NB4 (cell line): ENCODE measurements at regions not wholly inside any gene's neighbourhood (a gene's known extent, or its start where the extent isn't known, plus 50 kb on each side); places are given as distances from the start of the nearest gene placed in this dataset.
"Not testable (repeated sequence)": the region's sequence is repeated elsewhere in the genome, so short reads cannot be mapped to it uniquely, and the experiment has no call there.

Experiments used
- MYC ChIP-seq: IDR thresholded peaks from 2 replicates; pipeline ENCODE4 v1.6.1; 2011; ENCODE audit warnings: low read depth, low read length
- POLR2A ChIP-seq: IDR thresholded peaks from 2 replicates; pipeline ENCODE4 v1.6.1; 2011; ENCODE audit warnings: mild to moderate bottlenecking; ENCODE audit not compliant: insufficient read length; ENCODE audit errors: extremely low read depth
- TF ChIP-seq, protein P1 (sequence below): IDR thresholded peaks from one replicate; pipeline ENCODE4 v1.5.1; 2012; ENCODE audit warnings: low read depth, low read length

- TF ChIP-seq, protein P1, sequence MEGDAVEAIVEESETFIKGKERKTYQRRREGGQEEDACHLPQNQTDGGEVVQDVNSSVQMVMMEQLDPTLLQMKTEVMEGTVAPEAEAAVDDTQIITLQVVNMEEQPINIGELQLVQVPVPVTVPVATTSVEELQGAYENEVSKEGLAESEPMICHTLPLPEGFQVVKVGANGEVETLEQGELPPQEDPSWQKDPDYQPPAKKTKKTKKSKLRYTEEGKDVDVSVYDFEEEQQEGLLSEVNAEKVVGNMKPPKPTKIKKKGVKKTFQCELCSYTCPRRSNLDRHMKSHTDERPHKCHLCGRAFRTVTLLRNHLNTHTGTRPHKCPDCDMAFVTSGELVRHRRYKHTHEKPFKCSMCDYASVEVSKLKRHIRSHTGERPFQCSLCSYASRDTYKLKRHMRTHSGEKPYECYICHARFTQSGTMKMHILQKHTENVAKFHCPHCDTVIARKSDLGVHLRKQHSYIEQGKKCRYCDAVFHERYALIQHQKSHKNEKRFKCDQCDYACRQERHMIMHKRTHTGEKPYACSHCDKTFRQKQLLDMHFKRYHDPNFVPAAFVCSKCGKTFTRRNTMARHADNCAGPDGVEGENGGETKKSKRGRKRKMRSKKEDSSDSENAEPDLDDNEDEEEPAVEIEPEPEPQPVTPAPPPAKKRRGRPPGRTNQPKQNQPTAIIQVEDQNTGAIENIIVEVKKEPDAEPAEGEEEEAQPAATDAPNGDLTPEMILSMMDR: not testable (repeated sequence)
- not testable (repeated sequence) for TF ChIP-seq POLR2A, MYC
These were observed 503.6 kb upstream of the TPTE start for GRCh38 chr21:10017757-10018156.
